SU-DHL-6 (cell line): ENCODE measurements at regions not wholly inside any gene's neighbourhood (a gene's known extent, or its start where the extent isn't known, plus 50 kb on each side); places are given as distances from the start of the nearest gene placed in this dataset.

ENCODE experiments used
- H2AFZ ChIP-seq: fragments of 200-600 bp; sonication (generic); 2 replicates; pipeline ENCODE4 v1.6.1; 2014; ENCODE audit warnings: low read depth, mild to moderate bottlenecking, moderate library complexity, mixed read lengths, antibody characterized with exemption, low read length; ENCODE audit not compliant: severe bottlenecking
- H3F3A ChIP-seq: fragments of 200-600 bp; shearing (Covaris generic); 2 replicates; pipeline ENCODE4 v1.6.0; 2016; ENCODE audit warnings: antibody characterized with exemption, mild to moderate bottlenecking; ENCODE audit not compliant: insufficient read depth
- H3K27ac ChIP-seq: fragments of 200-600 bp; sonication (generic); 2 replicates; pipeline ENCODE4 v1.5.1; 2016; ENCODE audit warnings: low read depth, mild to moderate bottlenecking, low read length, moderate library complexity, mixed read lengths
- H3K27me3 ChIP-seq: fragments of 200-600 bp; sonication (generic), shearing (Covaris generic); 2 replicates; pipeline ENCODE4 v1.6.0; 2014; ENCODE audit warnings: mild to moderate bottlenecking, low read length
- H3K36me3 ChIP-seq: fragments of 200-600 bp; sonication (generic); 2 replicates; pipeline ENCODE4 v1.6.1; 2014; ENCODE audit warnings: mild to moderate bottlenecking, low read length, mixed read lengths
- H3K4me2 ChIP-seq: fragments of 300-600, 200-600 bp; shearing (Covaris generic), sonication (generic); 2 replicates; pipeline ENCODE4 v1.6.0; 2014; ENCODE audit warnings: low read length, low read depth, mild to moderate bottlenecking; ENCODE audit not compliant: poor library complexity, severe bottlenecking
- H3K4me3 ChIP-seq: fragments of 200-600 bp; sonication (generic); 2 replicates; pipeline ENCODE4 v1.5.1; 2014; ENCODE audit warnings: antibody characterized with exemption, low read length, mild to moderate bottlenecking, mixed read lengths; ENCODE audit not compliant: insufficient read depth, poor library complexity, severe bottlenecking
- H3K79me2 ChIP-seq: fragments of 200-600 bp; sonication (generic); 2 replicates; pipeline ENCODE4 v1.6.1; 2014; ENCODE audit warnings: mild to moderate bottlenecking, low read length, moderate library complexity; ENCODE audit not compliant: insufficient read depth
- H3K9ac ChIP-seq: fragments of 200-600 bp; sonication (generic); 2 replicates; pipeline ENCODE4 v1.7.0; 2014; ENCODE audit warnings: mild to moderate bottlenecking, low read length
- H3K9me2 ChIP-seq: fragments of 200-600 bp; sonication (generic); replicated peaks from 2 replicates; pipeline ENCODE4 v1.6.1; 2014; ENCODE audit warnings: low read length; ENCODE audit not compliant: insufficient read depth
- H3K9me3 ChIP-seq: fragments of 200-600 bp; sonication (generic); 2 replicates; pipeline ENCODE4 v1.6.1; 2014; ENCODE audit warnings: low read length, mixed read lengths; ENCODE audit not compliant: insufficient read depth
- H4K20me1 ChIP-seq: fragments of 200-600 bp; sonication (generic); 2 replicates; pipeline ENCODE4 v1.6.1; 2014; ENCODE audit warnings: low read depth, mild to moderate bottlenecking, antibody characterized with exemption, low read length, moderate library complexity, mixed read lengths
- CTCF ChIP-seq: fragments of 200-600 bp; sonication (generic); IDR thresholded peaks from one replicate; pipeline ENCODE4 v1.5.1; 2017; ENCODE audit warnings: antibody characterized with exemption, mild to moderate bottlenecking, low read length, moderate library complexity; ENCODE audit not compliant: insufficient read depth, poor library complexity, severe bottlenecking
- EZH2phosphoT487 ChIP-seq: fragments of 200-600 bp; sonication (generic), shearing (Covaris generic); conservative IDR thresholded peaks from 2 replicates; pipeline ENCODE4 v1.6.1; 2018; ENCODE audit warnings: mild to moderate bottlenecking, antibody characterized with exemption, low read length, moderate library complexity, mixed read lengths

DNA sequence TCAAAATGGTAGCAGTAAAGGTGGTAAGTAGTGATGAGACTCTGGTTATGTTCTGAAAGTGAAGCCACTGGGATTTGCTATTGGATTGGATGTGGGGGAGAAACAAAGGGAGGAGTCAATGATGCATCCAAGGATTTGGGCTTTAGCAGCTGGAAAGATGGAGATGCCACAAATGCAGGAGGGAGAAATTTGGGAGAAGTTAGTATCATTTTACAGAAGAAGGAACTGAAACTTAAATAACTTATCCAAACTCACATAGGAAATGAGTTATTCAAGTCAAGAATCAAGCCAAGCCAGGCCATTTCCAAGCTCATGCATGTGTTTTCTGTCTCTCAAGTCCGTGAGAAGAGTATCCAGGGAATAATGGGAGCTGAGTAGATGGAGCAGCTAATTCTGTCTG lies 155.1 kb upstream of the TNFAIP3 start:
- Histone ChIP-seq H4K20me1 (no peaks in the 10 kb centered on the region), H3K9me2 (no peaks in the 10 kb centered on the region), H3K27ac (no peak overlapping the region), H3K9ac (no peak overlapping the region), H3K79me2 (no peaks in the 10 kb centered on the region), H3K4me2 (no peak overlapping the region), H3K4me3 (no peak overlapping the region), H2AFZ (no peak overlapping the region), H3K9me3 (no peaks in the 10 kb centered on the region), H3F3A (no peaks in the 10 kb centered on the region), H3K36me3 (no peaks in the 10 kb centered on the region), H3K27me3 (no peaks in the 10 kb centered on the region)
- TF ChIP-seq EZH2phosphoT487 (no peak), CTCF (no peak)

DNA sequence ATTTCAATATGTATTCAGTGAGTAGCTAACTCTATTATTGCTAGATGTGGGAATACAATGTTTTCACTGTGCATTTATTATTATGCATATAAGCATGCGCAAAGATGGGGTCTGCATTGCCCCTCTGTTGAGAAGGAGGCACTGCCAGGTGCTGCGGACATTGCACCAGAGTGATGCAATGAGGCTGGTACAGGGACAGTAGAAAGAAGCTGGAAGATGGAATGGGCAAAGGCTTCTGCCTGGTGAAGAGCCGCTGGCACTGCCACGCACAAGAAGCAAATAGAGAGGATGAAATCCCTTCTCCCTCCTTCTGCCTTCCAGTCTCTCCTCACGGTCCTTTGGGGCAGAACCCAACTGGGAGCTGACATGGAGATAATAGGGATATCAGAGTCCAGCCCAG lies 154.5 kb upstream of the TNFAIP3 start:
- no peaks in the 10 kb centered on the region for H3K9me2 ChIP-seq
- H3K27me3 ChIP-seq: no peaks in the 10 kb centered on the region
- H3K4me3 ChIP-seq: no peak overlapping the region
- no peaks in the 10 kb centered on the region for H3K79me2 ChIP-seq
- H3K36me3 ChIP-seq: no peaks in the 10 kb centered on the region
- TF ChIP-seq EZH2phosphoT487: no peak
- TF ChIP-seq CTCF: no peak
- H3K9ac ChIP-seq: no peak overlapping the region
- H3K27ac ChIP-seq: no peak overlapping the region
- no peak overlapping the region for H3K4me2 ChIP-seq
- no peaks in the 10 kb centered on the region for H3F3A ChIP-seq
- H2AFZ ChIP-seq: no peak overlapping the region
- H3K9me3 ChIP-seq: no peaks in the 10 kb centered on the region
- no peaks in the 10 kb centered on the region for H4K20me1 ChIP-seq

GRCh38 chr6:137715589-137716045 lies 151.4 kb upstream of the TNFAIP3 start:
- no peak overlapping the region for H3K4me3 ChIP-seq

More at GRCh38 chr6:137715589-137716045, 151.4 kb upstream of the TNFAIP3 start:
- no peaks in the 10 kb centered on the region for H4K20me1 ChIP-seq
- H3K79me2 ChIP-seq: no peaks in the 10 kb centered on the region
- H3K9ac ChIP-seq: no peak overlapping the region
- no peaks in the 10 kb centered on the region for H3F3A ChIP-seq
- H3K9me3 ChIP-seq: no peaks in the 10 kb centered on the region
- H3K27ac ChIP-seq: no peak overlapping the region
- no peaks in the 10 kb centered on the region for H3K9me2 ChIP-seq
- H2AFZ ChIP-seq: no peak overlapping the region
- TF ChIP-seq EZH2phosphoT487 (no peak), CTCF (no peak)
- no peak overlapping the region for H3K4me2 ChIP-seq
- no peaks in the 10 kb centered on the region for H3K27me3 ChIP-seq
- H3K36me3 ChIP-seq: no peaks in the 10 kb centered on the region
